GM21723 (cell line): ENCODE measurements at regions not wholly inside any gene's neighbourhood (a gene's known extent, or its start where the extent isn't known, plus 50 kb on each side); places are given as distances from the start of the nearest gene placed in this dataset.

Experiments used
- ATAC-seq: cut with Tn5 transposase; IDR thresholded peaks from one replicate; pipeline ENCODE4 v1.9.1; 2021; ENCODE audit warnings: mild to moderate bottlenecking, moderate library complexity; ENCODE audit not compliant: unreplicated experiment

DNA sequence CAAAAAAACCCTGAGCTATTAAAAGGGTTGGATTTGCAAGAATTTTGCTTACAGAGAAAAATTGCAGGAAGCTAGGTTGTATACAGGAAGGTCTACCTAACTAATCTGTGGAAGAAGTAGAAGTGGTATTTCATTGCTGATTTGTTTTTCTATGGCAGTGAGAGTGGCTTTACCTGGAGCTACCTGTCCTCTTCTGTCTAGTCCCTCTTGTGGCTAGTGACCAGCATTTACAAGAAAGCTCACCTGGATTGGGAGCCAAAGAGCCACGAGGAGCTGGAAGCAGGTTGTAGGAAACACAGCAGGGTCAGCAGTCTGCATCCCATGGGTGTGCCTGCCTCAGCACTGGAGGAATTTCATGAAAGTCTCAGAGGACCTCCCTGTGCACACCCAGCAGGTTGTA is 120.3 kb upstream of the RALGAPA2 start:
- ATAC-seq: no peak

- ATAC-seq: no peak
Observed at GRCh38 chr20:20831794-20832193, 119.3 kb upstream of the RALGAPA2 start.

GRCh38 chr20:20829681-20830080 is 117.2 kb upstream of the RALGAPA2 start:
- ATAC-seq: no peak

GRCh38 chr20:20827992-20828597 is 115.7 kb upstream of the RALGAPA2 start:
- ATAC-seq: no peak

GRCh38 chr20:20824924-20825584 is 112.6 kb upstream of the RALGAPA2 start:
- peak; percentile 65 for ATAC-seq

GRCh38 chr20:20823476-20823881 is 111.0 kb upstream of the RALGAPA2 start:
- no peak for ATAC-seq

- no peak for ATAC-seq
Observed at GRCh38 chr20:20821484-20822260, 109.2 kb upstream of the RALGAPA2 start.

GRCh38 chr20:20820785-20821483 is 108.5 kb upstream of the RALGAPA2 start:
- ATAC-seq: no peak

DNA sequence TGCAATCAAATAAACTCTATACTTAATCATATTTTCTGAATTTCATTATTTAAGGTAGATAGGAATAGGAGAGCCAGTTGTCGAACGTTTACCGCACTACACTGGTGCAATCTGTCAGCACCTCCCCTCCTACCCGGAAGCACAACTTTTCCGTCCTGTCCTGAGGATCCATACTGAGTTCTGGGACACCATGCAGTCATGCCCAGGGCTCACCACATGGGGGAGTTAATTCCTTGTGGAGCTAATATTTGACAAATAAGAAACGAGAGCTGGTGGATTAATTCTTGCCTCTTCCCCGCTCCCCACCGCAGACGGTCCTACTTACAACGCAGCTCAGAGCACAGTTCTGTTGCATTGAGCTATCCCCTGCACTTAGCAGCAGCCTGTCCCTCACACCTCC is 107.7 kb upstream of the RALGAPA2 start:
- no peak for ATAC-seq

DNA sequence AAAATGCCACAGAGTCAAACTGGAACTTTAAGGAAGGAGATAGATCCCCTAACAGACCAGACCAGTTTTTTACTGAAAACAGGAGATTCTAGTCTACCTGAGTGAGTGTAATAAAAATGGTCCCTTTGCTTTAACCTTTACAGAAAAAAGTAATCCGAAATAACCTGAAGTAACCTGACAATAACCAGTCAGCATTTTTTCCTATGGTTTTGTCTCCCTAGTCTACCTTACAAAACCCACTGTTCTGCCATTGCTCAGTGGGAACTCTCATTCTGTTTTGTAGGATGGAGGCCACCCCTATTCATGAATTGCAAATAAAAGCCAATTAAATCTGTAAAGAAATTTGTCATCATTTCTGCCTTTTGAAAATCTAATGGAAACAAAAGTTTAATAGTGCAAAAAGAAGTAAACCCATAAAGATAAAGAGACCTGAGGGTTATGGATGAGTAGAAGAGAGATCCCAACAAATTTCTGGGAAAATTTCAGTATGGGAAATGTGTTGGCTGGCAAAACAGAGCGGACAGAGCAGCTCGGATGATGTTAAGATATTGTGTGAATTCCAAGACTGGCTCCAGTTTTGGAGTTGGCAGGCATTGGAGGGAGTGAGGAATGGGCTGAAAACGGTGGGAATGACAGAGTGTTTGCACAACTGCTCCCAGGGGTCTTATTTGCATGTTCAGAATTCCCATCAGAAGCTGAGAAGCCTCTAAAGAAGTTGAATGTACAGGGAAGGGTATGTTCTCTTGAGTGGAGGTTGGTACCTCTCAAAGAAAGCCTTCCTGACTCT is 104.7 kb upstream of the RALGAPA2 start:
- no peak for ATAC-seq

GRCh38 chr20:20815711-20816455 is 103.4 kb upstream of the RALGAPA2 start:
- no peak for ATAC-seq

GRCh38 chr20:20814685-20815084 is 102.2 kb upstream of the RALGAPA2 start:
- no peak for ATAC-seq

GRCh38 chr20:20812136-20812535 is 99.7 kb upstream of the RALGAPA2 start:
- ATAC-seq: no peak

GRCh38 chr20:20808016-20808415 is 95.6 kb upstream of the RALGAPA2 start:
- ATAC-seq: no peak

DNA sequence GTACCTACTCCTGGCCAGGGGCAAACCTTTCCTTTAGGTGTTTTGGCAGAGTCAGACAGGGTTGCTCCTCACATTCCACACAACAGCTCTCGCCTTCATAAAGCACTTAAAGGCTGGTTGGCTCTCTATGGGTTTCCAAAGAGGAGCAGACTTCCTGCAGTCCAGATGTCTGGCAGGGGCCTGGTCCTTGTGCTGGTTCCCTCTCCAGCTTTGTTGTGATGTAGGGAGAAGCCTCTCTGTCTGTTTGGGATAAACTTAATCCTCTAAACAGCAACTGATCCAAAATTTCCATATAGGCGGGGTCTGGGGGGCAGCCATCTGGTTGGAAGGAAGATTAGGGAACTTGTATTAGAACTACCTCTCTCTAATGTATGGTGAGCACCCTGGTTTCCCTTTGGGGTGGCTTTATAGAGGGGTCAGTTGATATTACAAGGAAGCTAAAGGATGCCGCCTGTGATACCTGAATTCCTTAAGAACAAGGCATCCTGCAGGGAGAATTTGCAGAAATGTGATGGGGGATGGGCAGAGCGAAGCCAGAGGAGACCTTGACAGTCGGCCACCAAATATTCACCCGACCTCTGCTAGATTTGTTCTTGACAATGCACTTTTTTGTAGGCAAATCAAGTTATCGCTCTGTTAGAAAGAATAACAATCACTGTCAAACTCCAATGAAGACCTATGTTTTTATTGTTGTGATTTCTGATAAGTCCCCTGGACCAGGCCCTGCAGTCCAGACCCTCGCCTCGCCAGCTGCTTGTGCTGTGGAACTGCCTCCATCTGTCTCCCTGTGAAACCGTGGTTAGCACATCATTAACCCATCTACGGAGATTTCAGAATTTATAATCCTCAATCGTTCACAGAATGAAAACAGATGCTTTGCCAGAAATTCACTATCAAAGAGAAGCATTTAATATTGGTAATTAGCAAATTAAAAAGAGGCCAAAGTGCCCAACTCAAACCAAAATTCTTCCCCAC is 94.0 kb upstream of the RALGAPA2 start:
- no peak for ATAC-seq

DNA sequence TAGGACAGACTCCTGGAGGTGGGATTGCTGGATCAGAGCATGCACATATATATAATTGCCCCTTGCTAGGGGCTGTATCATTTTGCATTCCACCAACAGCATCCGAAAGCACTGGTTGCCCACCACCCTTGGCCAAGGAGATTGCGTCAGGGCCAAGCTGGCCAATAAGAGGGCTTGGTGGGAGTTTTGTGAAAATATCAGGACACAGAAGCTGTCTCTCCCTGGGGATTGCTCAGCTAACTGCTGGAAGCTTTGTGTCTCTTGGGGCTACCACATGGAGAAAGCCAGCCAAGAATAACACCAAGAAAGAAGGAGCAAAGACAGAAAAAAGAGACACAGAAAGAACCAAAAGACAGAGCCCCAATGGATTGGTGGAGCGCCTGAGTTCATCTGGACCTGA is 90.6 kb upstream of the RALGAPA2 start:
- no peak for ATAC-seq

GRCh38 chr20:20802328-20802727 is 89.9 kb upstream of the RALGAPA2 start:
- ATAC-seq: no peak

- ATAC-seq: no peak
Observed at GRCh38 chr20:20799716-20800312, 87.4 kb upstream of the RALGAPA2 start.
